Heart left ventricle (tissue), 13 donors: ENCODE measurements at regions not wholly inside any gene's neighbourhood (a gene's known extent, or its start where the extent isn't known, plus 50 kb on each side); places are given as distances from the start of the nearest gene placed in this dataset.

ENCODE experiments used
- CTCF ChIP-seq, 12 donors: fragments of 200-600 bp; sonication (generic) in 4 of 12; IDR thresholded peaks; one replicate each; pipeline versions ENCODE4 v1.5.0 to v1.8.0; 2018 to 2022; ENCODE audit warnings: antibody characterized with exemption in 12 of 12, mild to moderate bottlenecking in 5 of 12
- POLR2A ChIP-seq, 2 donors: fragments of 450-650 bp; IDR thresholded peaks; one replicate each; pipeline ENCODE4 v1.6.1; 2017; ENCODE audit warnings: antibody characterized with exemption in 2 of 2, mild to moderate bottlenecking in 2 of 2, moderate library complexity in 2 of 2
- donor health status: ischemic (EF 13 %, LVEDD 7.1; RV severe dilation, severe dysfunction).
- donor health status: DM: no; HTN: yes; CAD: no.
- donor health status: DM: no; HTN: no; CAD: no.
- donor health status: ischemic (EF 25% LVEDD 6.9; RV normal size, moderate dysfunction).
- donor health status: ischemic (EF 25% LVEDD 5.7; RV mildly dilated, moderate dysfunction).
- donor health status: ischemic (EF 35%, LVEDD 5.7; RV mildly dilated, moderate dysfunction).
- donor health status: nonischemic (EF 11% LVEDD 7.7; RV severe dilation, severe dysfunction).
- donor health status: DM: yes; HTN: yes; CAD: no.
- donor health status: PGD.
- donor health status: ischemic (EF 29% LVEDD 5.4; RV normal size, mild dysfunction).
- donor health status: nonischemic (EF 23%, LVEDD 6.1; RV moderate dilation, normal function).

- TF ChIP-seq CTCF (IDR thresholded peaks at IDR 0.05) (no peak), POLR2A (IDR thresholded peaks at IDR 0.05) (no peak)
Observed at GRCh38 chr1:118325550-118326225, 140.7 kb upstream of the SPAG17 start.
